Stimulated activated CD4-positive, alpha-beta T cell treated with anti-CD3 and anti-CD28 coated beads, Interleukin-4, amount 100 ng/mL, for 48 hours (primary cell): ENCODE measurements at regions not wholly inside any gene's neighbourhood (a gene's known extent, or its start where the extent isn't known, plus 50 kb on each side); places are given as distances from the start of the nearest gene placed in this dataset.

Experiments used
- DNase-seq, 2 donors: peaks; one replicate each; pipeline ENCODE4 v3.0.0-alpha.2; 2020; ENCODE audit warnings: low read depth in 2 of 2

DNA sequence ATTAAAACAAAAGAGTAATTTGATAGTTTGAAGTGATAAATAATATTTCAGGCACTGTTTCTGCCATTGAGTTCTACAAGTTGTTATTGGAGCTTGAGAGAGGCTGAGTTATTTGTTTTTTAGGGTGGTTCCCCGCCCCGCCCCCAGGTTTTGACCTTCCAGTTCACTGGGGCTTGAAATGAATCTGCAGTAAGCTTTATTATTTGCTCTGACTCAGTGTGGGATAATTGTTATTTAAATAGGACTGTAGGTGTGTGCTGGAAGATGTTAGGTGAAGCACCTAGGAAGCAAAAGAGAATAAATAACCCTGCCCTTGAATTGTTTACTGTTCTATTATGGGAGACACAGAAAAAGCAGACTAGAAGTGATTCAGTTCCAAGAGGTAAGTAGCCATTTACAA, 81.2 kb upstream of the KCNIP4 start:
- no peak for DNase-seq

DNA sequence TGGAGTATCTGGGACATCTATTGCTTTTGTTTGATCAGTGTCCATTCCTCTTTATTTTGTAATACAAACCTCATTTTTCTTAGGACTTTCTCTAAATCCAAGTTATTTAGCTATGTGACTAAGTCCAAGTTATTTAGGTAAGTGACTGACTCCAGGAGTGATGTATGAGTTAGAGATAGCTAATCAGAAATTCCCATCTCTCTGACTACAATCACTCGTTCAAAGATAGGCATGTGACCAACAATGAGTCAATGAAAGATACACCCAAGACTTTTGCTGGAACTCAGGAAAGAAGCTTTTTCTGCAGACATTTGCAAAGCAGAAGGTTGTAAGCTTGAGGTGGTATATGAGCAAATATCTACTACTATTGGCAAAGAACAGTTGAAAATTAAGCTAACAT, 72.5 kb upstream of the KCNIP4 start:
- DNase-seq: no peak

DNA sequence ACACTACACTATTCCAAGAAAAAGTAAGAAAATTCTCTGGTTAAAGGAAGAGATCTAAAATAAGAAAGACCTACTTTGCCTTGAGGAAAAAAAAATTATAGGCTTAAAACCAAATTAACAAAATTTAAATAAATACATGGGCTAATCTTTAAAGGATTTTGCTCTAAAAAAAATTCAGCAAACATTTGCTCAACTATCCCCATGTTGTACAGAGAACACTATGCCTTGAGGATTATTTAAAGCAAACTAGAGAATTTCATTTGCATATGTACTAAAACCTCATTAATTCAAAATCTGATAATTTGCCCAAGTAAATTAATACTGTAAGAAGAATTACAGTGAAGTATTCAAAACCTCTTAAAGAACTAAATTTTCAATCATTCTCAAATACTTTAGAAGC, 71.6 kb upstream of the KCNIP4 start:
- no peak for DNase-seq

DNA sequence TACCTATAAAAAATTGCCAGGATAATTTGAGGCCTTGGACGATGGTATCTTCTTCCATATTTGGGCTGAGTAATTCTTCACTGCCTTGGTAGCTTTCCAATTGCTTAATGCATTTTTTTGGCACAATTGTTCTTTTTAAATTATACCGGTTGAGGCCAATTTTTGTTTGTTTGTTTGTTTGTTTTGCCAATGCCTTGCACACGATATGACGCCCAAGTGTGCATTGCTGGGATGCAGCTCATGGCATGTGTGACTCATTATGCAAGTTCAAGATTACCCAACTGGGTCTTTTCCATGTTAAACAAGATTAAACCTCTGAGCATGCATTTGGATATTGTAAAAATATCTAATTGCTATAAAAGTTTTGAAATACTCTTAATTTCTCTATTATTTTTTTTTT, 71.1 kb upstream of the KCNIP4 start:
- DNase-seq: no peak

DNA sequence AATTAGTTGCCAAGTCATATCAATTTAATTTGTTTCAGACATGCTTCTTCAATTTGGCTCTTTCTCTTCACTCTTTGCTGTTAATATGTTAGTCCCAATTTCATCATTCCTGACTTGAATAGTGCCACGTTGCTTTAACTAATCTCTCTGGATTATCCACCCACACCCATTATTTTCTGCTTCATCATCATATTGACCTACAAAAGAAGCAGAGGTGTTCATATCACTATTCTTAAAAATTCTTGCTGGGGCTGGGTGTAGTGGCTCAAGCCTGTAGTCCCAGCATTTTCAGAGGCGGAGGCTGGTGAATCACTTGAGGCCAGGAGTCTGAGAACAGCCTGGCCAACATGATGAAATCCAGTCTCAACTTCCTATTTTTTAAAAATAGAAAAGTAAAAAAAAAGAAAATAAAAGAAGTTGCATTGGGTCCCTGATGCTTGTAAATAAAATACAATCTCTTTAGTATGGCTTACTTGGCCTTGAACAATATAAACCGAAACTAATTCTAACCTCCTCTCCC, 65.7 kb upstream of the KCNIP4 start:
- no peak for DNase-seq

DNA sequence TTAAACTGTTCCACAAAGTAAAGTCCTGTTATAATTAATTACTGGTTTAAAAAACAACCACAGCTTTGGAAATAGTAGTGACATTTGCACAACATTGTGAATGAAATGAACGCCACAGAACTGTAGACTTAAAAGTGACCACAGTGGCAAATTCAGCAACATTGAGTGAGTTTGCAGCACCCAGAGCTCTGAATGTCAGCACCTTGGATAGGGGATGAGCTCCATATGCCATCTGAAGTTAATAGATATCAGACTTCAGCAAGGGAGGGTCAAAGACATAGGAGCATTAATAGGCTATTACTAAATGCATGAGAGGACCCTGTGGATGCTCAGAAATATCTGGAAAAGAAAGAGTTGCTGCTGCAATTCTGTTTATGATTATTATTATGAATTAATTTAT, 55.3 kb upstream of the KCNIP4 start:
- no peak for DNase-seq
